ENCODE measurements at regions not wholly inside any gene's neighbourhood (a gene's known extent, or its start where the extent isn't known, plus 50 kb on each side); places are given as distances from the start of the nearest gene placed in this dataset.

GRCh38 chr5:61596265-61596664, 264.2 kb downstream of the ZSWIM6 start:
- no peak for FAIRE-seq

DNA sequence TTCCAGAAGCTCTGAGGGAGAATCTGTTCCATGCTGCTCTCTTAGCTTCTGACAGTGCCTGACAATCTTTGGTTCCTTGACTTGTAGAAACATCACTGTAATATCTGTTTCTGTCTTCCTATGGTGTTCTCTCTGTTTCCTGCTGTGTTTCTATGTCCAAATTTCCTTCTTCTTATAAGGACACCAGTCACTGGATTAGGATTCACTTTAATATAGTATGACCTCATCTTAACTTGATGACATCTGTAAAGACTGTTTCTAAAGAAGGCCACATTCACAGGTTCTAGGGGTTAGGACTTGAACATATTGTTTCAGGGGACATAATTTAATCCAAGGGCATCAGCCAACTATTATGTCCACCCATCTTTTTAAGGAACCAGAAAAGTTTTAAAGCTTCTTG, 265.6 kb downstream of the ZSWIM6 start:
- FAIRE-seq = no peak

- FAIRE-seq = no peak
Measured at GRCh38 chr5:61598126-61598525, 266.1 kb downstream of the ZSWIM6 start.

DNA sequence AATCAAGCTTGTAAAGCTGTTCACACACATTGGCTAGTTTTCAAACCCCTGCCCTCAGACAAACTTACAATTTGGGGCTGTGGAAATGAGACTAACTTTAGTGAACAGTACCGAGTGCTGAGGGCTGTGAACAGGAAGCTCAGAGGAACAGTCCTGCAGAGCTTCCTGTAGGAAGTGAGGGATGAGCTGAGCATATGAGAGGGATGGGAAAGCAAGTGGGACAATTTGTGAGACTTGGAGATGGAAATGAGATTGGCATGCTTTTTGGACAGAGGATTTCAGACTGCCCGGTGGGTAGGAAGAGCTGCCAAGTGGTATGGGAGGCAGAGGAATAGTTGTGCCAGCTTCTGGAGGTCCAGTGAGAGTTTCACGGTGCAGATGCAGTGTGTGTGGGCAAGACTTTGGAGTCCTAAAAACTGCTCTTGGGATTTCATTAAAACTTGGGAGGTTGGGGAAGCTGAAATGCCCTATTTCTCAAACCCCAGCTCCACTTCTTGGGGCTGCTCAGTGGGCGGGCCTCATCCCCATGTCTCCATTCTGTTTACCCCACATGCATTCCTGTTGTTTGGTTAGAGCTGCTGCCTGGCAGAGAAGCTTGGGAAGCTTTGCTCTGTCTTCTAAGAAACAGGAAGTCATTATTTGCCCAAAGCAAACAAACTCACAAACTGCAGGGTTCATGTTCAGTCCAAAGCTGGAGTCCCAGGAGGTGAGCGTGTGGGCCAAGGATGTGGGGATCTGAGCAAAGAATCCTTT, 267.5 kb downstream of the ZSWIM6 start:
- FAIRE-seq = no peak

GRCh38 chr5:61600123-61600444, 268.0 kb downstream of the ZSWIM6 start:
- no peak for FAIRE-seq

DNA sequence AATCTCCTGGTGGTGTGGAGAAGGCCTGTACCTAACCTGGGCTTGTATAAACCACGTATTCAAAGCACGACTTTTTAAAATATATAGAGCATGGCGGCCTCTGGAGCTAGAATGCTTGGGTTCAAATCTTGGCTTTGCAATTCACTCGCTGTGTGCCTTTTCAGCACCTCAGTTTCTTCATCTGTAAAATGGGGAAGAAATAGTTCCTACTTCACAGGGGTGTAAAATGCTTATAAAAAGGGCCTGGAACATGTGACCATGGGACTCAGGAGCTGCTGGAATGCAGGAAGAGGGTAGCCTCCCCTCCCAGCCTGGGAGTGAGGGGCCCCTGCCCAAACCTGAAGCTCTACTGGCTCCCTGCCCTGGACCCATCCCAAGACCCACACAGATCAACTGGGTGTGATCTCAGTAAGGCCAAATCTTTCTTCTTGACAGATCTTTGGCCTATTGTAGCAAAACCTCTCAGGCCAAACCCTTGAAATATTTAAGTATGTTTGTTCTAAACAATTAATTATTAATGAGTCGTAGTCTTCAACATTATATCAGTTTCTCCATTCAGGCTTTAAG, 269.0 kb downstream of the ZSWIM6 start:
- FAIRE-seq = no peak

- no peak for FAIRE-seq
Measured at GRCh38 chr5:61603211-61603908, 271.3 kb downstream of the ZSWIM6 start.

GRCh38 chr5:61604076-61605025, 272.3 kb downstream of the ZSWIM6 start:
- no peak for FAIRE-seq

GRCh38 chr5:61609840-61610677, 278.0 kb downstream of the ZSWIM6 start:
- no peak for FAIRE-seq

GRCh38 chr5:61610678-61611024, 278.6 kb downstream of the ZSWIM6 start:
- no peak for FAIRE-seq

- FAIRE-seq = no peak
Measured at GRCh38 chr5:61612431-61612830, 280.4 kb downstream of the ZSWIM6 start.

- FAIRE-seq = no peak
Measured at GRCh38 chr5:61613679-61614078, 281.6 kb downstream of the ZSWIM6 start.

GRCh38 chr5:61614606-61615005, 282.5 kb downstream of the ZSWIM6 start:
- no peak for FAIRE-seq

DNA sequence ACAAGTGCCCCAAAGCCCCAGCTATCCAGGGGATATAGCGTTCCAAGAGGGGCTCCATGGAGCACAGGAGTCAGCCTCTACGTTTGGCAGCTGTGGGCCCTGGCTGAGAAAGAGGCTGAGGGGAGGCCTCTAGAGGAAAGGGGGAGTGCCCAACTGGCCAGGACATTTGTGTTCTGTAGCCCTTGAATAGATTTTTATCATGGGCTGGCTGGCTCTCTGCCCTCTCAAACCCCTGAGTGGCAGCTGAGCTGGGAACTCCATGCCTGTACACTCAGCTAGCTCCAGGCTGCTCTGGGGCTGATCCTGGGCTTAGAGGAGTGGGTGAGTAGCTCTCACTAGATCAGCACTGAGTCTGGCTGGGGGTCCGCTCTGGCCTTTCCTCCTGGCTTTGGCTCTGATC, 285.0 kb downstream of the ZSWIM6 start:
- FAIRE-seq = no peak

DNA sequence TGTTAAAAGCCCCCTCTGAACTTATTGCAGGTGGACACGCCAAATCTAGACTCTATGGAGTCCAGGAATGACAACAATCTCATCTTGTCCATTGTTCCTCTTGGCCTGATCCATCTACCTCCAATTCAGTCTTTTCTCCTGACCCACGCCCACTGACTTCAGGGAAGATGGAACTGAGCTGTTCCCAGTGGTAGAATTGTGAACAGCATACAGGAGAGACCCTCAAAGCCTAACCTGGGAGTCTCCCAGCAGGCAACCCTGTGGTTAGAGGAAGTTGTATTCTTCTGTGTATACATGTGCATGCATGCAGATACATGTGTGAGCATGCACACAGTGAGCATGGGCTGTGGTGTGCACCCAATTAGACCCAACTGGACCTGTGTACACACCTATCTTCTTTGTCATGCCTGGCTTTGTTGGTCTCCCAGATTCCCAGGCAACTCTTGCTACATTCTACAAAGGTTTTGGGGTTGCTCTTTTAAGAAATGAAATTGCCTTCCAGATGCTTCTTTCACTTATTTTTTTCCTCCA, 286.0 kb downstream of the ZSWIM6 start:
- FAIRE-seq = no peak

DNA sequence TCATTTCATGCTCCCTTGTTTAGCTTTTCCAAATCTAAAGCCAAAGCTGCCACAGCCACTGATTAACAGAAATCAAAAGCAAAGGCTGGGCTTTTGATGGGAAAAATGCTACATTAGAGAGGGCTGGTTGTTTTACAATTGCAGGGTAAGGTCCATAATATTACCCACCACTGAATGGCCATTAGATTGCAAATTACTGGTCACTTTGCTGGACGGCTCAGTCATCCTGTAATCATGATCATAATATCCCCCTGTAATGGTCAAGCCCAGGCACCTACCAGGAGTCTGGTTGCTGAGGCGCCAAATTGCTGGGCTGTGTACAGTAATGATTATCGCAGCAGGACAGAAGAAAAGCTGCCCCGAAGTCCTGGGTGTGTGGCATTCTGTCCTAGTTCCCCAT, 286.5 kb downstream of the ZSWIM6 start:
- FAIRE-seq = no peak

DNA sequence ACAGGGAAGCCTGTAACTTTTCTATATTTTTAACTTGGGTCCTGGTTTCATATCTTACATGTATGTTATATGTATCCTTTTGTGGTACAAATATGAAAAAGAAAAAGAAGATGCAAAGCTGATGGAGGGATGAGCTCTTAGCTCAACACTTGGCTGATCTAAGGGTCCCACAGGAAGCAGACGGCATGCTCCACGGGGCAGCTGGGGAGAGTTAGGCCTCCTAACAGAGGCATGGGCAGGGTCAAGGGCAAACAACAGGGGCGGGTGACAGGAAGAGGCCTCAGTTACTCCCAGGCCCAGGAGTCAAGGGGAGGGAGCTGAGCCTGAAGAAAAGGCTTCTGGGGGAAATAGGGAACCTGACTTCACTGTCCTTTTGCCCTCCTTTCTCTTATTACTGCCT, 287.2 kb downstream of the ZSWIM6 start:
- FAIRE-seq = no peak

- FAIRE-seq = no peak
Measured at GRCh38 chr5:61619777-61620518, 287.9 kb downstream of the ZSWIM6 start.

GRCh38 chr5:61620699-61621182, 288.7 kb downstream of the ZSWIM6 start:
- FAIRE-seq = no peak

DNA sequence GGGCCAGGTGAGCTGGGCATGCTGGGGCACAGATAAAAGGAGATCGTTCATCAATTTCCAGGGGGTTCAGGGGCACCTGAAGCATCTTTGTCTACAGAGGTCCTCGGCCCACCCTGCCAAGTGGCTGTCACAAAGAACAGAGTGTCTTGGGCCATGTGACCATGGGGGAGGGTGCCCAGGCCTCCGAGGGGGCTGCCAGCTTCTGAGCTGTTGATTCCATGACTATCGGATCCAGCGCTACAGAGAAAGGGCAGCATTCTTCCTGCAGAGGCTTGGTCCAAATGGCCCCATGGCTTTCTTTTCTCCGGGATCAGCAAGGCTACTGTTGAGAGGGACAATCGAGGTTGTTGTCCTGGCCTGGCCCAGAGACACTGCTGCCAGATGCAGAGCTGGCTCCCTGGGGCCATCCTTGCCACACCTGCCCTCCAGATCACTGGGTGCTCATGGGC, 289.2 kb downstream of the ZSWIM6 start:
- FAIRE-seq = no peak

- FAIRE-seq = no peak
Measured at GRCh38 chr5:61622156-61622555, 290.1 kb downstream of the ZSWIM6 start.

Data from islet of Langerhans (tissue), 1 donor.